ENCODE measurements at regions not wholly inside any gene's neighbourhood (a gene's known extent, or its start where the extent isn't known, plus 50 kb on each side); places are given as distances from the start of the nearest gene placed in this dataset.

DNA sequence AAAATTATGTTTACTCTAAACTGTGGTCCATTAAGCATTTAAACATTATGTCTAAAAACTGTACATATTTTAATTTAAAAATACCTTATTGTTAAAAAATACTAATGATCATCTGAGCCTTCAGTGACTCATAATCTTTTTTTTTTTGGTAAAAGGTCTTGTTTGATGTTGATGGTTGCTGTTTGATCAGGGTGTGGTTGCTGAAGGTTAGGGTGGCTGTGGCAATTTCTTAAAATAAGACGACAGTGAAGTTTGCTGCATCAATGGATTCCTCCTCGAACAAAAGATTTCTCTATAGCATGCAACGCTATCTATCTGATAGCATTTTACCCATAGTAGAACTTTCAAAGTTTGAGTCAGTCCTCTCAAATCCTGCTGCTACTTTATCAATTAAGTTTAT lies 180.0 kb upstream of the AHR start:
- Histone ChIP-seq H3K27me3 (ENCODE audit: insufficient read depth, low read length) (no peaks in the 10 kb centered on the region), H3K36me3 (ENCODE audit: insufficient read depth, low read length) (no peaks in the 10 kb centered on the region), H3K4me1 (ENCODE audit: insufficient read depth, low read length) (no peaks in the 10 kb centered on the region), H3K27ac (ENCODE audit: low read depth, low read length) (no peak overlapping the region), H2AFZ (ENCODE audit: low read depth, low read length) (no peak overlapping the region), H3K79me2 (ENCODE audit: insufficient read depth, low read length) (no peaks in the 10 kb centered on the region), H3K4me2 (ENCODE audit: low read length) (no peak overlapping the region), H3K9me3 (ENCODE audit: insufficient read depth, low read depth, low read length) (no peaks in the 10 kb centered on the region), H4K20me1 (ENCODE audit: insufficient read depth, low read length) (no peaks in the 10 kb centered on the region), H3K4me3 (ENCODE audit: insufficient read depth, low read depth, low read length) (no peak overlapping the region), H3K9ac (ENCODE audit: low read length) (no peak overlapping the region)
- DNase-seq (ENCODE audit: low read depth) (no peak), FAIRE-seq (no peak)
- H3K9me3 Mint-ChIP-seq (ENCODE audit: unreplicated experiment): no peaks in the 10 kb centered on the region
- TF ChIP-seq, protein P1, sequence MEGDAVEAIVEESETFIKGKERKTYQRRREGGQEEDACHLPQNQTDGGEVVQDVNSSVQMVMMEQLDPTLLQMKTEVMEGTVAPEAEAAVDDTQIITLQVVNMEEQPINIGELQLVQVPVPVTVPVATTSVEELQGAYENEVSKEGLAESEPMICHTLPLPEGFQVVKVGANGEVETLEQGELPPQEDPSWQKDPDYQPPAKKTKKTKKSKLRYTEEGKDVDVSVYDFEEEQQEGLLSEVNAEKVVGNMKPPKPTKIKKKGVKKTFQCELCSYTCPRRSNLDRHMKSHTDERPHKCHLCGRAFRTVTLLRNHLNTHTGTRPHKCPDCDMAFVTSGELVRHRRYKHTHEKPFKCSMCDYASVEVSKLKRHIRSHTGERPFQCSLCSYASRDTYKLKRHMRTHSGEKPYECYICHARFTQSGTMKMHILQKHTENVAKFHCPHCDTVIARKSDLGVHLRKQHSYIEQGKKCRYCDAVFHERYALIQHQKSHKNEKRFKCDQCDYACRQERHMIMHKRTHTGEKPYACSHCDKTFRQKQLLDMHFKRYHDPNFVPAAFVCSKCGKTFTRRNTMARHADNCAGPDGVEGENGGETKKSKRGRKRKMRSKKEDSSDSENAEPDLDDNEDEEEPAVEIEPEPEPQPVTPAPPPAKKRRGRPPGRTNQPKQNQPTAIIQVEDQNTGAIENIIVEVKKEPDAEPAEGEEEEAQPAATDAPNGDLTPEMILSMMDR (IDR thresholded peaks at IDR 0.05; ENCODE audit: insufficient read depth, low read depth, low read length): no peak
- TF ChIP-seq EZH2 (IDR thresholded peaks at IDR 0.05; ENCODE audit: insufficient read depth, low read length): no peak
- H3K27ac Mint-ChIP-seq (ENCODE audit: unreplicated experiment): no peak overlapping the region
- H3K27me3 Mint-ChIP-seq (ENCODE audit: low read depth, unreplicated experiment): no peaks in the 10 kb centered on the region
- no peaks in the 10 kb centered on the region for H3K36me3 Mint-ChIP-seq (ENCODE audit: low read depth, unreplicated experiment)
- H3K4me1 Mint-ChIP-seq (ENCODE audit: low read depth, unreplicated experiment): peaks cover 4% of the 10 kb centered on the region
- H3K4me3 Mint-ChIP-seq (ENCODE audit: unreplicated experiment): no peak overlapping the region

DNA sequence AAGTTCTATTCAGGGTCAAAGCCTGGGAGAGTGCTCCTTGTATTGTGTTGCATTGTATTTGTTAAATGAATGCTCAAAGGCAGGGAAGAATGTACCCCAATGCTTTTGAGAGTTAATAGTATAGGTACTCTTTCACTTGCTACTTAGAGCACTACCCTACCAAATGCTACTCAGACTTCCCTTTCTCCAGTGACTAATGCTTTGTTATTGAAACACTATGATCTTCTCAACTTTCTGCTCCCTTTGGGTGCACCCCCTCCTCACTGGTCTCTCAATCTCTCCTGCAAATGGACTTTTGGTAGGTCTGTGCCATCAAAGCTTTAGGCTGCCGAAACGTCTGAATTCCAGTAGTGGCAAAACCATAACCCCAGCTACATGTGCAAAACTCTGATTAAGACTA lies 177.7 kb upstream of the AHR start:
- FAIRE-seq (no peak), DNase-seq (ENCODE audit: low read depth) (no peak)
- Mint-ChIP-seq H3K27ac (ENCODE audit: unreplicated experiment) (no peak overlapping the region), H3K36me3 (ENCODE audit: low read depth, unreplicated experiment) (no peaks in the 10 kb centered on the region), H3K9me3 (ENCODE audit: unreplicated experiment) (no peaks in the 10 kb centered on the region), H3K4me3 (ENCODE audit: unreplicated experiment) (no peak overlapping the region), H3K4me1 (ENCODE audit: low read depth, unreplicated experiment) (peaks cover 4% of the 10 kb centered on the region), H3K27me3 (ENCODE audit: low read depth, unreplicated experiment) (no peaks in the 10 kb centered on the region)
- Histone ChIP-seq H3K4me2 (ENCODE audit: low read length) (no peak overlapping the region), H3K27ac (ENCODE audit: low read depth, low read length) (no peak overlapping the region), H4K20me1 (ENCODE audit: insufficient read depth, low read length) (no peaks in the 10 kb centered on the region), H3K4me3 (ENCODE audit: insufficient read depth, low read depth, low read length) (no peak overlapping the region), H3K4me1 (ENCODE audit: insufficient read depth, low read length) (no peaks in the 10 kb centered on the region), H3K79me2 (ENCODE audit: insufficient read depth, low read length) (no peaks in the 10 kb centered on the region), H2AFZ (ENCODE audit: low read depth, low read length) (no peak overlapping the region), H3K9me3 (ENCODE audit: insufficient read depth, low read depth, low read length) (no peaks in the 10 kb centered on the region), H3K27me3 (ENCODE audit: insufficient read depth, low read length) (no peaks in the 10 kb centered on the region), H3K36me3 (ENCODE audit: insufficient read depth, low read length) (no peaks in the 10 kb centered on the region), H3K9ac (ENCODE audit: low read length) (no peak overlapping the region)
- no peak for TF ChIP-seq EZH2 (IDR thresholded peaks at IDR 0.05; ENCODE audit: insufficient read depth, low read length)
- TF ChIP-seq, protein P1 (IDR thresholded peaks at IDR 0.05; ENCODE audit: insufficient read depth, low read depth, low read length): no peak

DNA sequence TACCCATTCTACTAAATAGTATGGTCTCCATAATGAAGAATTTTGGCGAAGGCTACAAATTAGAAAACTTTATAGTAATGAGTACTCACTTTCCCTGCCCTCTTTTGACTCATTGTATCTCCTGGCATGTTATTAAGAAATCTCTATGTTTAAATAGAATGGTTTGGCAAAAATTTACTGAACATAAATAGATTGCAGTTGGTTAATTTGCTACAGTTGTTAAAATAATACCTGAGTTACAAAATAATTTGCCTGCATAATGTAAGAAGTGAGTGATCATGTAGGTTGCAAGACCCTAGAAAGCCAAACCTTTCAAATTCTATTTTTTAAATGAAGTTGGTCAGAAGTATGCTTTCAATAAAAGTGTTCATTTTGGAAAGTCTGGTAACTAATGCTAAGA lies 176.8 kb upstream of the AHR start:
- Histone ChIP-seq H4K20me1 (ENCODE audit: insufficient read depth, low read length) (no peaks in the 10 kb centered on the region), H3K27ac (ENCODE audit: low read depth, low read length) (no peak overlapping the region), H3K9ac (ENCODE audit: low read length) (no peak overlapping the region), H3K4me3 (ENCODE audit: insufficient read depth, low read depth, low read length) (no peak overlapping the region), H3K4me1 (ENCODE audit: insufficient read depth, low read length) (no peaks in the 10 kb centered on the region), H2AFZ (ENCODE audit: low read depth, low read length) (no peak overlapping the region), H3K27me3 (ENCODE audit: insufficient read depth, low read length) (no peaks in the 10 kb centered on the region), H3K9me3 (ENCODE audit: insufficient read depth, low read depth, low read length) (no peaks in the 10 kb centered on the region), H3K36me3 (ENCODE audit: insufficient read depth, low read length) (no peaks in the 10 kb centered on the region), H3K79me2 (ENCODE audit: insufficient read depth, low read length) (no peaks in the 10 kb centered on the region), H3K4me2 (ENCODE audit: low read length) (no peak overlapping the region)
- Mint-ChIP-seq H3K9me3 (ENCODE audit: unreplicated experiment) (no peaks in the 10 kb centered on the region), H3K36me3 (ENCODE audit: low read depth, unreplicated experiment) (no peaks in the 10 kb centered on the region), H3K27me3 (ENCODE audit: low read depth, unreplicated experiment) (no peaks in the 10 kb centered on the region), H3K4me3 (ENCODE audit: unreplicated experiment) (no peak overlapping the region), H3K4me1 (ENCODE audit: low read depth, unreplicated experiment) (peaks cover 4% of the 10 kb centered on the region), H3K27ac (ENCODE audit: unreplicated experiment) (no peak overlapping the region)
- TF ChIP-seq, protein P1 (IDR thresholded peaks at IDR 0.05; ENCODE audit: insufficient read depth, low read depth, low read length): no peak
- no peak for TF ChIP-seq EZH2 (IDR thresholded peaks at IDR 0.05; ENCODE audit: insufficient read depth, low read length)
- DNase-seq (ENCODE audit: low read depth): no peak
- no peak for FAIRE-seq
